ENCODE measurements at regions not wholly inside any gene's neighbourhood (a gene's known extent, or its start where the extent isn't known, plus 50 kb on each side); places are given as distances from the start of the nearest gene placed in this dataset.
"Not testable (repeated sequence)": the region's sequence is repeated elsewhere in the genome, so short reads cannot be mapped to it uniquely, and the experiment has no call there.

- no peak for DNase-seq
- ATAC-seq = no peak
- no peaks in the 10 kb centered on the region for H3K36me3 Mint-ChIP-seq (ENCODE audit: low read depth)
- CTCF ChIA-PET = no interaction called here
- no peaks in the 10 kb centered on the region for H3K4me1 Mint-ChIP-seq (ENCODE audit: low read depth)
- POLR2A ChIA-PET = no interaction called here
- no peak overlapping the region for H3K27ac Mint-ChIP-seq
- no peaks in the 10 kb centered on the region for H3K27me3 Mint-ChIP-seq (ENCODE audit: low read depth)
- H3K9me3 Mint-ChIP-seq (ENCODE audit: insufficient read depth) = peaks cover 7% of the 10 kb centered on the region
- no peak overlapping the region for H3K4me3 Mint-ChIP-seq
These were observed 72.0 kb upstream of the PRL start for GRCh38 chr6:22368794-22369193.

- ATAC-seq = no peak
- Mint-ChIP-seq H3K4me1 (ENCODE audit: low read depth) (no peaks in the 10 kb centered on the region), H3K27ac (no peak overlapping the region), H3K9me3 (ENCODE audit: insufficient read depth) (peaks cover 7% of the 10 kb centered on the region), H3K4me3 (no peak overlapping the region), H3K27me3 (ENCODE audit: low read depth) (no peaks in the 10 kb centered on the region), H3K36me3 (ENCODE audit: low read depth) (no peaks in the 10 kb centered on the region)
- ChIA-PET POLR2A (no interaction called here), CTCF (no interaction called here)
- no peak for DNase-seq
These were observed 76.1 kb upstream of the PRL start for GRCh38 chr6:22372922-22373321.

GRCh38 chr6:22374950-22375349 is 78.1 kb upstream of the PRL start:
- CTCF ChIA-PET; H3K36me3 Mint-ChIP-seq (ENCODE audit: low read depth); H3K27ac Mint-ChIP-seq; H3K9me3 Mint-ChIP-seq (ENCODE audit: insufficient read depth); POLR2A ChIA-PET; H3K27me3 Mint-ChIP-seq (ENCODE audit: low read depth); H3K4me1 Mint-ChIP-seq (ENCODE audit: low read depth); DNase-seq; ATAC-seq; H3K4me3 Mint-ChIP-seq: not testable (repeated sequence)

GRCh38 chr6:22376293-22376692 is 79.5 kb upstream of the PRL start:
- POLR2A ChIA-PET; H3K36me3 Mint-ChIP-seq (ENCODE audit: low read depth); H3K27ac Mint-ChIP-seq; CTCF ChIA-PET; H3K27me3 Mint-ChIP-seq (ENCODE audit: low read depth); ATAC-seq; H3K9me3 Mint-ChIP-seq (ENCODE audit: insufficient read depth); DNase-seq; H3K4me1 Mint-ChIP-seq (ENCODE audit: low read depth); H3K4me3 Mint-ChIP-seq: not testable (repeated sequence)

GRCh38 chr6:22378536-22378935 is 81.7 kb upstream of the PRL start:
- H3K36me3 Mint-ChIP-seq (ENCODE audit: low read depth); POLR2A ChIA-PET; CTCF ChIA-PET; H3K9me3 Mint-ChIP-seq (ENCODE audit: insufficient read depth); DNase-seq; H3K4me3 Mint-ChIP-seq; ATAC-seq; H3K4me1 Mint-ChIP-seq (ENCODE audit: low read depth); H3K27ac Mint-ChIP-seq; H3K27me3 Mint-ChIP-seq (ENCODE audit: low read depth): not testable (repeated sequence)

GRCh38 chr6:22380236-22380635 is 83.4 kb upstream of the PRL start:
- no peaks in the 10 kb centered on the region for H3K4me1 Mint-ChIP-seq (ENCODE audit: low read depth)
- H3K27ac Mint-ChIP-seq = no peak overlapping the region
- CTCF ChIA-PET = no interaction called here
- ATAC-seq = no peak
- H3K27me3 Mint-ChIP-seq (ENCODE audit: low read depth) = no peaks in the 10 kb centered on the region
- POLR2A ChIA-PET = no interaction called here
- DNase-seq = no peak
- no peaks in the 10 kb centered on the region for H3K36me3 Mint-ChIP-seq (ENCODE audit: low read depth)
- H3K9me3 Mint-ChIP-seq (ENCODE audit: insufficient read depth) = no peaks in the 10 kb centered on the region
- no peak overlapping the region for H3K4me3 Mint-ChIP-seq

- no peaks in the 10 kb centered on the region for H3K27me3 Mint-ChIP-seq (ENCODE audit: low read depth)
- ATAC-seq (no peak), DNase-seq (no peak)
- H3K4me1 Mint-ChIP-seq (ENCODE audit: low read depth) = no peaks in the 10 kb centered on the region
- ChIA-PET CTCF (no interaction called here), POLR2A (no interaction called here)
- no peak overlapping the region for H3K27ac Mint-ChIP-seq
- H3K4me3 Mint-ChIP-seq = no peak overlapping the region
- H3K9me3 Mint-ChIP-seq (ENCODE audit: insufficient read depth) = no peaks in the 10 kb centered on the region
- H3K36me3 Mint-ChIP-seq (ENCODE audit: low read depth) = no peaks in the 10 kb centered on the region
These were observed 85.2 kb upstream of the PRL start for GRCh38 chr6:22381845-22382544.

- Mint-ChIP-seq H3K9me3 (ENCODE audit: insufficient read depth) (no peaks in the 10 kb centered on the region), H3K36me3 (ENCODE audit: low read depth) (no peaks in the 10 kb centered on the region), H3K27me3 (ENCODE audit: low read depth) (no peaks in the 10 kb centered on the region), H3K4me1 (ENCODE audit: low read depth) (no peaks in the 10 kb centered on the region), H3K4me3 (no peak overlapping the region), H3K27ac (no peak overlapping the region)
- POLR2A ChIA-PET = interaction anchor here (0.7 kb wide), 1 partner anchor 20 kb away, joined by 3 read pairs; no protein-coding TSS in a partner anchor
- CTCF ChIA-PET = interaction anchor here (0.7 kb wide), 1 partner anchor 486 kb away, joined by 3 read pairs; no protein-coding TSS in a partner anchor
- DNase-seq = no peak
- no peak for ATAC-seq
These were observed 86.2 kb upstream of the PRL start for GRCh38 chr6:22383016-22383415.

GRCh38 chr6:22392711-22393110 is 95.9 kb upstream of the PRL start:
- Mint-ChIP-seq H3K27ac (no peak overlapping the region), H3K36me3 (ENCODE audit: low read depth) (no peaks in the 10 kb centered on the region), H3K27me3 (ENCODE audit: low read depth) (no peaks in the 10 kb centered on the region), H3K4me1 (ENCODE audit: low read depth) (no peaks in the 10 kb centered on the region), H3K9me3 (ENCODE audit: insufficient read depth) (peaks cover 3% of the 10 kb centered on the region), H3K4me3 (no peak overlapping the region)
- ATAC-seq = no peak
- DNase-seq = no peak
- POLR2A ChIA-PET = no interaction called here
- CTCF ChIA-PET = no interaction called here

GRCh38 chr6:22394691-22395090 is 97.9 kb upstream of the PRL start:
- H3K36me3 Mint-ChIP-seq (ENCODE audit: low read depth) = no peaks in the 10 kb centered on the region
- CTCF ChIA-PET = no interaction called here
- H3K9me3 Mint-ChIP-seq (ENCODE audit: insufficient read depth) = peaks cover 3% of the 10 kb centered on the region
- no peaks in the 10 kb centered on the region for H3K4me1 Mint-ChIP-seq (ENCODE audit: low read depth)
- no peak overlapping the region for H3K27ac Mint-ChIP-seq
- no peak overlapping the region for H3K4me3 Mint-ChIP-seq
- POLR2A ChIA-PET = no interaction called here
- no peaks in the 10 kb centered on the region for H3K27me3 Mint-ChIP-seq (ENCODE audit: low read depth)
- DNase-seq (no peak), ATAC-seq (no peak)

- DNase-seq = no peak
- no peak for ATAC-seq
- CTCF ChIA-PET = no interaction called here
- H3K36me3 Mint-ChIP-seq (ENCODE audit: low read depth) = no peaks in the 10 kb centered on the region
- H3K27me3 Mint-ChIP-seq (ENCODE audit: low read depth) = no peaks in the 10 kb centered on the region
- H3K27ac Mint-ChIP-seq = no peak overlapping the region
- no peak overlapping the region for H3K4me3 Mint-ChIP-seq
- H3K4me1 Mint-ChIP-seq (ENCODE audit: low read depth) = no peaks in the 10 kb centered on the region
- POLR2A ChIA-PET = no interaction called here
- H3K9me3 Mint-ChIP-seq (ENCODE audit: insufficient read depth) = no peaks in the 10 kb centered on the region
These were observed 102.9 kb upstream of the PRL start for GRCh38 chr6:22399693-22400092.

- POLR2A ChIA-PET = no interaction called here
- CTCF ChIA-PET = no interaction called here
- Mint-ChIP-seq H3K27me3 (ENCODE audit: low read depth) (no peaks in the 10 kb centered on the region), H3K4me1 (ENCODE audit: low read depth) (no peaks in the 10 kb centered on the region), H3K27ac (no peak overlapping the region), H3K4me3 (no peak overlapping the region), H3K9me3 (ENCODE audit: insufficient read depth) (no peaks in the 10 kb centered on the region), H3K36me3 (ENCODE audit: low read depth) (no peaks in the 10 kb centered on the region)
- no peak for ATAC-seq
- no peak for DNase-seq
These were observed 104.4 kb upstream of the PRL start for GRCh38 chr6:22401206-22401605.

GRCh38 chr6:22401932-22402331 is 105.1 kb upstream of the PRL start:
- ChIA-PET CTCF (no interaction called here), POLR2A (no interaction called here)
- Mint-ChIP-seq H3K27me3 (ENCODE audit: low read depth) (no peaks in the 10 kb centered on the region), H3K4me1 (ENCODE audit: low read depth) (no peaks in the 10 kb centered on the region), H3K9me3 (ENCODE audit: insufficient read depth) (no peaks in the 10 kb centered on the region), H3K27ac (no peak overlapping the region), H3K4me3 (no peak overlapping the region), H3K36me3 (ENCODE audit: low read depth) (no peaks in the 10 kb centered on the region)
- ATAC-seq (no peak), DNase-seq (no peak)

All from activated CD8-positive, alpha-beta T cell treated with anti-CD3 and anti-CD28 coated beads, Interleukin-2, amount 10 ng/mL, durations not matched to agents 7 days and 5 days (primary cell).